ENCODE measurements at regions not wholly inside any gene's neighbourhood (a gene's known extent, or its start where the extent isn't known, plus 50 kb on each side); places are given as distances from the start of the nearest gene placed in this dataset.

DNA sequence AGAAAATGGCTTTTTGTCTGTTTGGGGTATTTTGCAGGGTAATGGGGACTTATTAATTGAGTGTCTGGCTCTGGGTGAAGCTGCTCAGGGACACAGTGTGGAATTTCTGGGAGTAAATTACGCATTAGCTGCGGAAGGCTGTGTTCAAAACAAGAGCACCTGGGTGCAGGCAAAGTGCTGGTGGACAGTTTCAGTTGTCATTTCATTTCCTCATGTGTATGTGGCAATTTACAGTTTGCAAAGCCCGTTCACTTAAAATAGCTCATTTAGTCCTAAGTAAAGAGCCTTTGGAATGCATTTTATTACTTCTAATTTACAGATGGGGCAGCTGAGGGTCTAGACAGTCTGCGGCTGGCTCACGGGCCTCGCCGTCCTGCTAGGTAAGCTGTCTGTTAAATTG lies 546.8 kb downstream of the BCL11B start:
- no peaks in the 10 kb centered on the region for H3K4me1 Mint-ChIP-seq
- Histone ChIP-seq H3K27ac (ENCODE audit: low read length) (no peak overlapping the region), H3K36me3 (ENCODE audit: control insufficient read depth, insufficient read depth, low read length) (no peaks in the 10 kb centered on the region), H3K4me3 (ENCODE audit: low read length) (no peak overlapping the region), H3K27me3 (ENCODE audit: control insufficient read depth, insufficient read depth, low read length) (no peaks in the 10 kb centered on the region), H3K4me1 (ENCODE audit: control insufficient read depth, insufficient read depth, low read length) (no peaks in the 10 kb centered on the region), H3K9me3 (ENCODE audit: control insufficient read depth, insufficient read depth, low read length) (no peaks in the 10 kb centered on the region)
- intact Hi-C loops (cut with micrococcal nuclease) = no loop called here
- H3K27ac Mint-ChIP-seq = no peak overlapping the region
- H3K9me3 Mint-ChIP-seq = no peaks in the 10 kb centered on the region
- TF ChIP-seq, protein P1, sequence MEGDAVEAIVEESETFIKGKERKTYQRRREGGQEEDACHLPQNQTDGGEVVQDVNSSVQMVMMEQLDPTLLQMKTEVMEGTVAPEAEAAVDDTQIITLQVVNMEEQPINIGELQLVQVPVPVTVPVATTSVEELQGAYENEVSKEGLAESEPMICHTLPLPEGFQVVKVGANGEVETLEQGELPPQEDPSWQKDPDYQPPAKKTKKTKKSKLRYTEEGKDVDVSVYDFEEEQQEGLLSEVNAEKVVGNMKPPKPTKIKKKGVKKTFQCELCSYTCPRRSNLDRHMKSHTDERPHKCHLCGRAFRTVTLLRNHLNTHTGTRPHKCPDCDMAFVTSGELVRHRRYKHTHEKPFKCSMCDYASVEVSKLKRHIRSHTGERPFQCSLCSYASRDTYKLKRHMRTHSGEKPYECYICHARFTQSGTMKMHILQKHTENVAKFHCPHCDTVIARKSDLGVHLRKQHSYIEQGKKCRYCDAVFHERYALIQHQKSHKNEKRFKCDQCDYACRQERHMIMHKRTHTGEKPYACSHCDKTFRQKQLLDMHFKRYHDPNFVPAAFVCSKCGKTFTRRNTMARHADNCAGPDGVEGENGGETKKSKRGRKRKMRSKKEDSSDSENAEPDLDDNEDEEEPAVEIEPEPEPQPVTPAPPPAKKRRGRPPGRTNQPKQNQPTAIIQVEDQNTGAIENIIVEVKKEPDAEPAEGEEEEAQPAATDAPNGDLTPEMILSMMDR (IDR thresholded peaks at IDR 0.05) = no peak
- H3K36me3 Mint-ChIP-seq = no peaks in the 10 kb centered on the region
- DNase-seq (no peak), ATAC-seq (no peak)
- peaks cover 28 to 29% of the 10 kb centered on the region in 2 donors for H3K27me3 Mint-ChIP-seq (ENCODE audit: low read depth in 2 of 2)
- H3K4me3 Mint-ChIP-seq = no peak overlapping the region
- WGBS (ENCODE audit: insufficient coverage) = 76% methylated on average over 3 of the region's 7 CpGs

DNA sequence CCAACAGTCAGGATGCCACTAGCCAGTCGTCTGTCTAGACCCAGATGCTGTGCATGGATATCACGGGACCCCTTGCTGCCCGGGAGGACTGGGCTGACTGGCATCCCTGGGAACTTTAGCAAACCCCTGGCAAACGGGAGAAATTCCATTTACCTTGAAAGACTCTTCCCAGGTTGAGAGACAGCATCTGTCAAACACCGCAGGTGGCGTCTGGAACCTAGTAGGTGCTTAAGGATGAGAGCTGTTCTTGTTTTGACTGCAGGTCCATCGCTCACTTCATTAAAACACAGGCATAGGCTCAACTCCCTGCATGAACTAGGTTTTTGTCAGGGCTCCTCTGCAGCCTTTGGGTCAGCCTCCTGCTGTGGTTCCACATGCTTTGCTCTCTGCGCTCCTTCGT lies 546.3 kb downstream of the BCL11B start:
- no peaks in the 10 kb centered on the region for H3K27me3 ChIP-seq (ENCODE audit: control insufficient read depth, insufficient read depth, low read length)
- no peak overlapping the region for H3K4me3 ChIP-seq (ENCODE audit: low read length)
- intact Hi-C loops (cut with micrococcal nuclease) = no loop called here
- H3K36me3 Mint-ChIP-seq = no peaks in the 10 kb centered on the region
- TF ChIP-seq, protein P1 (IDR thresholded peaks at IDR 0.05) = no peak
- no peak overlapping the region for H3K27ac ChIP-seq (ENCODE audit: low read length)
- no peaks in the 10 kb centered on the region for H3K4me1 ChIP-seq (ENCODE audit: control insufficient read depth, insufficient read depth, low read length)
- no peaks in the 10 kb centered on the region for H3K4me1 Mint-ChIP-seq
- H3K9me3 ChIP-seq (ENCODE audit: control insufficient read depth, insufficient read depth, low read length) = no peaks in the 10 kb centered on the region
- ATAC-seq (no peak), DNase-seq (no peak)
- H3K9me3 Mint-ChIP-seq = no peaks in the 10 kb centered on the region
- no peaks in the 10 kb centered on the region for H3K36me3 ChIP-seq (ENCODE audit: control insufficient read depth, insufficient read depth, low read length)
- H3K27ac Mint-ChIP-seq = no peak overlapping the region
- H3K27me3 Mint-ChIP-seq (ENCODE audit: low read depth in 2 of 2) = peaks cover 28 to 29% of the 10 kb centered on the region in 2 donors
- WGBS (ENCODE audit: insufficient coverage) = 83% methylated on average over 9 of the region's 9 CpGs
- no peak overlapping the region for H3K4me3 Mint-ChIP-seq

DNA sequence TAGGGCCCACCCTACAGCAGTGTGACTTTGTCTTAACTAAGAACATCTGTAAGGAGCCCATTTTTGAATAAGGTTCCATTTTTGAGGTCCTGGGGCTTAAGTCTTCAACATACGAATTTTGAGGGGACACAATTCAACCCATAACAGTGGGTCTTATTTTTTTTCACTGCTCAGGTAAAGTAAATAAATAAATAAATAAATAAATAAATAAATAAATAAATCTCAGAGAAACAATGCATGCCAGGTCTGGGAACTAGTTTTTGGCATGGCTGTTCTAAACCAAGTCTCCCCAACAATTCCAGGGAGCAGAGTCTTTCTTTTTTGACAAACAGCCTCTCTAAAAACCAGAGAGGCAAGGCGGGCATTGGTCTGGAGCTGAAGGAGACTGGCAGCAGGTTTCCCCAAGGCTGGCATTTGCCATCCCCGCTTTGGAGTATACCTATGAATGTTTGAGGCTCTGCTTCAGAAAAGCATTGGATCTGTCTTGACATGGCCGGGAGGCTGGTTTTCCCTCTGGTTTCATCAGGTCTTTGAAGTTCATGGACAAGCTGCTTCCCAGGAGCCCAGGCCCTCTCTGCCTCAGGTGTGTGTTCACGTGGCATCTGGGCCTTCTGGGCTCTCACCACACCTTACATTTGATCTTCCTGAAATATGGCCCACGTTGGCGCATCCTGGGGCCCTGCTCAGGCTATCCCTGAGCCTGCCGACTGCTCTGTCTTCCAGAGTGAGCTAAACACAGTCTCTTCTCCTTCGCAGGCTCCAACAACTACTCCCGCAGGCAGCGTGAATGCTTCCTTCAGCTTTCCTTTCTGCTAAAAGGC lies 545.2 kb downstream of the BCL11B start:
- Mint-ChIP-seq H3K27ac (no peak overlapping the region), H3K4me3 (no peak overlapping the region), H3K27me3 (ENCODE audit: low read depth in 2 of 2) (peaks cover 28 to 32% of the 10 kb centered on the region in 2 donors), H3K4me1 (no peaks in the 10 kb centered on the region), H3K36me3 (no peaks in the 10 kb centered on the region), H3K9me3 (no peaks in the 10 kb centered on the region)
- DNase-seq (no peak), ATAC-seq (no peak)
- no peak overlapping the region for H3K4me3 ChIP-seq (ENCODE audit: low read length)
- TF ChIP-seq, protein P1 (IDR thresholded peaks at IDR 0.05) = no peak
- no peaks in the 10 kb centered on the region for H3K27me3 ChIP-seq (ENCODE audit: control insufficient read depth, insufficient read depth, low read length)
- H3K9me3 ChIP-seq (ENCODE audit: control insufficient read depth, insufficient read depth, low read length) = no peaks in the 10 kb centered on the region
- H3K36me3 ChIP-seq (ENCODE audit: control insufficient read depth, insufficient read depth, low read length) = no peaks in the 10 kb centered on the region
- intact Hi-C loops (cut with micrococcal nuclease) = no loop called here
- H3K27ac ChIP-seq (ENCODE audit: low read length) = no peak overlapping the region
- 87% methylated on average over 10 of the region's 11 CpGs for WGBS (ENCODE audit: insufficient coverage)
- no peaks in the 10 kb centered on the region for H3K4me1 ChIP-seq (ENCODE audit: control insufficient read depth, insufficient read depth, low read length)

DNA sequence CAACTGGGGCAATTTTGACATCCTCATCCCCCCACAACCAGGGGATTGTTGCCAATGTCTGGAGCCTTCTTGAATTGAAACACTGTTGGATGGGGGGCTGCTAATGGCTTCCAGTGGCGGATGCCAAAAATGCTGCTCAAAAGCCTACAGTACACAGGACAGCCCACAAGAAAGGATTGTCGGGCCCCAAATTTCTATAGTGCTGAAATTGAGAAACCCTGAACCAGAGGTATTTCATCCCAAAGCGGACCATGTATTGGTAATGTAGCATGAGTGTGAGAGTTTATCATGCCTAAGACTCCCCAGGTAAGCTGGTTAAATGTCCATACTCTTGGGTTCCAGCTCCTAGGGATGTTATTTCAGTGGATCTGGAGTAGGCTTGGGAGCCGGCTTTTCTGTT lies 544.0 kb downstream of the BCL11B start:
- H3K4me1 ChIP-seq (ENCODE audit: control insufficient read depth, insufficient read depth, low read length) = no peaks in the 10 kb centered on the region
- Mint-ChIP-seq H3K36me3 (no peaks in the 10 kb centered on the region), H3K4me3 (no peak overlapping the region), H3K4me1 (no peaks in the 10 kb centered on the region), H3K27ac (no peak overlapping the region), H3K9me3 (no peaks in the 10 kb centered on the region), H3K27me3 (ENCODE audit: low read depth in 2 of 2) (peaks cover 25 to 33% of the 10 kb centered on the region in 2 donors)
- H3K27me3 ChIP-seq (ENCODE audit: control insufficient read depth, insufficient read depth, low read length) = no peaks in the 10 kb centered on the region
- no peak overlapping the region for H3K27ac ChIP-seq (ENCODE audit: low read length)
- DNase-seq (no peak), ATAC-seq (no peak)
- H3K36me3 ChIP-seq (ENCODE audit: control insufficient read depth, insufficient read depth, low read length) = no peaks in the 10 kb centered on the region
- intact Hi-C loops (cut with micrococcal nuclease) = no loop called here
- WGBS (ENCODE audit: insufficient coverage) = 96% methylated on average over 4 of the region's 4 CpGs
- TF ChIP-seq, protein P1 (IDR thresholded peaks at IDR 0.05) = no peak
- H3K4me3 ChIP-seq (ENCODE audit: low read length) = no peak overlapping the region
- H3K9me3 ChIP-seq (ENCODE audit: control insufficient read depth, insufficient read depth, low read length) = no peaks in the 10 kb centered on the region
